Osteocyte (in vitro differentiated cells): ENCODE measurements at regions not wholly inside any gene's neighbourhood (a gene's known extent, or its start where the extent isn't known, plus 50 kb on each side); places are given as distances from the start of the nearest gene placed in this dataset.

Experiments
- DNase-seq: peaks from one replicate; pipeline ENCODE4 v3.0.0; 2021; ENCODE audit warnings: mixed read lengths; ENCODE audit not compliant: unreplicated experiment; ENCODE audit errors: extremely low spot score
- H3K27ac Mint-ChIP-seq: one replicate; pipeline ENCODE4 v1.8.0; 2021; ENCODE audit warnings: mild to moderate bottlenecking, mixed read lengths; ENCODE audit not compliant: unreplicated experiment
- H3K27me3 Mint-ChIP-seq: one replicate; pipeline ENCODE4 v1.8.0; 2021; ENCODE audit warnings: mixed read lengths; ENCODE audit not compliant: unreplicated experiment
- H3K36me3 Mint-ChIP-seq: one replicate; pipeline ENCODE4 v1.8.0; 2021; ENCODE audit warnings: mixed read lengths; ENCODE audit not compliant: unreplicated experiment
- H3K4me1 Mint-ChIP-seq: one replicate; pipeline ENCODE4 v1.8.0; 2021; ENCODE audit warnings: mixed read lengths; ENCODE audit not compliant: unreplicated experiment
- H3K4me3 Mint-ChIP-seq: one replicate; pipeline ENCODE4 v1.8.0; 2021; ENCODE audit warnings: mild to moderate bottlenecking, moderate library complexity, mixed read lengths; ENCODE audit not compliant: unreplicated experiment
- H3K9me3 Mint-ChIP-seq: one replicate; pipeline ENCODE4 v1.8.0; 2021; ENCODE audit warnings: mixed read lengths; ENCODE audit not compliant: unreplicated experiment
- TF ChIP-seq, protein P1 (sequence below): fragments of 200-600 bp; sonication (generic); IDR thresholded peaks from 2 replicates; pipeline ENCODE4 v1.5.0; 2021; ENCODE audit warnings: antibody characterized with exemption, mild to moderate bottlenecking, moderate library complexity

GRCh38 chr10:63994371-63994770 lies 473.2 kb downstream of the REEP3 start:
- Mint-ChIP-seq H3K4me3 (no peak overlapping the region), H3K27me3 (no peaks in the 10 kb centered on the region), H3K9me3 (peaks cover under 1% of the 10 kb centered on the region), H3K27ac (no peak overlapping the region), H3K36me3 (no peaks in the 10 kb centered on the region), H3K4me1 (no peaks in the 10 kb centered on the region)
- no peak for DNase-seq
- TF ChIP-seq, protein P1, sequence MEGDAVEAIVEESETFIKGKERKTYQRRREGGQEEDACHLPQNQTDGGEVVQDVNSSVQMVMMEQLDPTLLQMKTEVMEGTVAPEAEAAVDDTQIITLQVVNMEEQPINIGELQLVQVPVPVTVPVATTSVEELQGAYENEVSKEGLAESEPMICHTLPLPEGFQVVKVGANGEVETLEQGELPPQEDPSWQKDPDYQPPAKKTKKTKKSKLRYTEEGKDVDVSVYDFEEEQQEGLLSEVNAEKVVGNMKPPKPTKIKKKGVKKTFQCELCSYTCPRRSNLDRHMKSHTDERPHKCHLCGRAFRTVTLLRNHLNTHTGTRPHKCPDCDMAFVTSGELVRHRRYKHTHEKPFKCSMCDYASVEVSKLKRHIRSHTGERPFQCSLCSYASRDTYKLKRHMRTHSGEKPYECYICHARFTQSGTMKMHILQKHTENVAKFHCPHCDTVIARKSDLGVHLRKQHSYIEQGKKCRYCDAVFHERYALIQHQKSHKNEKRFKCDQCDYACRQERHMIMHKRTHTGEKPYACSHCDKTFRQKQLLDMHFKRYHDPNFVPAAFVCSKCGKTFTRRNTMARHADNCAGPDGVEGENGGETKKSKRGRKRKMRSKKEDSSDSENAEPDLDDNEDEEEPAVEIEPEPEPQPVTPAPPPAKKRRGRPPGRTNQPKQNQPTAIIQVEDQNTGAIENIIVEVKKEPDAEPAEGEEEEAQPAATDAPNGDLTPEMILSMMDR, result no peak

DNA sequence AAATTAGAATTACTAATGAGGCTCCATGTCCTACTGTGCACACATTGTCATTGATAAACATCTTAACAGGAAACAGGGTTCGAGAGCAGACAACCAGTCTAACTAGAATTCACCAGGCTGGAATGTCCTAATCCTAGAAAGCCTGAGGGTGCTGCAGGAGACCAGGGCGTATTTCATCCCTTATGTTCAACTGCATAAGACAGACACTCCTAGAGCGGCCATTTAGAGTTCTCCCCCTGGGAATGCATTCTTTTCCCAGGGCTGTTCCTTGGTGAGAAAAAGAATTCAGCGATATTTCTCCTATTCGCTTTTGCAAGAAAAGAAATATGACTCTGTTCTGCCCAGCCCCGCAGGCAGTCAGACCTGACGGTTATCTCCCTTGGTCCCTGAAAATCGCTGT lies 486.0 kb downstream of the REEP3 start:
- Mint-ChIP-seq H3K27me3 (no peaks in the 10 kb centered on the region), H3K36me3 (no peaks in the 10 kb centered on the region), H3K4me3 (no peak overlapping the region), H3K9me3 (peaks cover 15% of the 10 kb centered on the region), H3K27ac (no peak overlapping the region), H3K4me1 (peaks cover 2% of the 10 kb centered on the region)
- TF ChIP-seq, protein P1, result no peak
- no peak for DNase-seq

DNA sequence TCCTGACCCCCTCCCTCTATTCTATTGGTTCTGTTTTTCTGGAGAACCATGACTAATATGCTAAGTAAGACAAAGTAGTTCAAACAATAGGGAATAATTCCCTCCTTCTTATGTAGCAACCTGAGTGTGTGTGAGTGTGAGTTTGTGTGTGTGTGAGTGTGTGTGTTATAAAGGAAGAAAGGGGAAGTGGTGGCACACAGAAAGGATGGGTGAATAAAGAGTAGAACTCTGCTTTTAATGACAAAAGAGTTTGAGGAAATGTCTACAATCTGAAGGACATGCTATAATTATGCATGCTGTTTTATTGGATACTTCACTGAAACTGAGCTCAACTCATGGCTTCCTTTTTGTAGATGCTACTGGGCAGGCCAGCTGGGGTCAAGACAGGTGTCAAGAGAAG lies 489.5 kb downstream of the REEP3 start:
- H3K4me1 Mint-ChIP-seq, result peaks cover 3% of the 10 kb centered on the region
- H3K36me3 Mint-ChIP-seq, result no peaks in the 10 kb centered on the region
- no peak overlapping the region for H3K27ac Mint-ChIP-seq
- TF ChIP-seq, protein P1, result no peak
- H3K9me3 Mint-ChIP-seq, result peaks cover 13% of the 10 kb centered on the region
- H3K27me3 Mint-ChIP-seq, result peaks cover 3% of the 10 kb centered on the region
- no peak for DNase-seq
- H3K4me3 Mint-ChIP-seq, result no peak overlapping the region

- peaks cover 3% of the 10 kb centered on the region for H3K4me1 Mint-ChIP-seq
- H3K4me3 Mint-ChIP-seq, result no peak overlapping the region
- TF ChIP-seq, protein P1, result no peak
Measured at GRCh38 chr10:64011912-64012714, 490.9 kb downstream of the REEP3 start.

GRCh38 chr10:64014281-64014680 lies 493.1 kb downstream of the REEP3 start:
- TF ChIP-seq, protein P1, result no peak
- DNase-seq, result no peak
- H3K27ac Mint-ChIP-seq, result no peak overlapping the region
- H3K27me3 Mint-ChIP-seq, result peaks cover 3% of the 10 kb centered on the region
- H3K9me3 Mint-ChIP-seq, result peaks cover 5% of the 10 kb centered on the region
- H3K4me1 Mint-ChIP-seq, result peaks cover 3% of the 10 kb centered on the region
- H3K36me3 Mint-ChIP-seq, result no peaks in the 10 kb centered on the region
- no peak overlapping the region for H3K4me3 Mint-ChIP-seq

More at GRCh38 chr10:64011912-64012714, 490.9 kb downstream of the REEP3 start:
- no peak for DNase-seq
- no peaks in the 10 kb centered on the region for H3K36me3 Mint-ChIP-seq
- H3K27ac Mint-ChIP-seq, result no peak overlapping the region
- H3K27me3 Mint-ChIP-seq, result peaks cover 3% of the 10 kb centered on the region
- peaks cover 5% of the 10 kb centered on the region for H3K9me3 Mint-ChIP-seq
